ENCODE measurements at regions not wholly inside any gene's neighbourhood (a gene's known extent, or its start where the extent isn't known, plus 50 kb on each side); places are given as distances from the start of the nearest gene placed in this dataset.
"Not testable (repeated sequence)": the region's sequence is repeated elsewhere in the genome, so short reads cannot be mapped to it uniquely, and the experiment has no call there.

GRCh38 chr3:82378392-82378791 is 616.9 kb upstream of the GBE1 start:
- Histone ChIP-seq H3K4me1 (no peaks in the 10 kb centered on the region), H3K27me3 (no peaks in the 10 kb centered on the region), H3K27ac (no peak overlapping the region), H3K36me3 (no peaks in the 10 kb centered on the region), H3K4me3 (no peak overlapping the region), H3K9me3 (peaks cover 0 to 8% (median 4%) of the 10 kb centered on the region in 4 donors)
- TF ChIP-seq CTCF (IDR thresholded peaks at IDR 0.05) (no peak), POLR2A (IDR thresholded peaks at IDR 0.05) (no peak), EP300 (IDR thresholded peaks at IDR 0.05) (no peak), POLR2AphosphoS5 (IDR thresholded peaks at IDR 0.05) (no peak)
- WGBS, 2 donors = 74 to 87% methylated on average over 2 of the region's 2 CpGs
- ATAC-seq (ENCODE audit: low FRiP score in 2 of 2) (no peak), DNase-seq (no peak)

- DNase-seq = no peak
- WGBS, 2 donors = 78 to 81% methylated on average over 3 of the region's 3 CpGs
- Histone ChIP-seq H3K27ac (no peak overlapping the region), H3K4me3 (no peak overlapping the region), H3K9me3 (peaks cover 0 to 8% (median 4%) of the 10 kb centered on the region in 4 donors), H3K27me3 (no peaks in the 10 kb centered on the region), H3K36me3 (no peaks in the 10 kb centered on the region), H3K4me1 (no peaks in the 10 kb centered on the region)
- no peak for ATAC-seq (ENCODE audit: low FRiP score in 2 of 2)
- TF ChIP-seq POLR2AphosphoS5 (IDR thresholded peaks at IDR 0.05) (no peak), CTCF (IDR thresholded peaks at IDR 0.05) (no peak), EP300 (IDR thresholded peaks at IDR 0.05) (no peak), POLR2A (IDR thresholded peaks at IDR 0.05) (no peak)
These were observed 615.4 kb upstream of the GBE1 start for GRCh38 chr3:82376883-82377282.

- not testable (repeated sequence) for H3K9me3 ChIP-seq; H3K27ac ChIP-seq; H3K4me3 ChIP-seq; H3K4me1 ChIP-seq; DNase-seq; ATAC-seq (ENCODE audit: low FRiP score in 2 of 2); H3K27me3 ChIP-seq; H3K36me3 ChIP-seq
- WGBS, 2 donors = 76 to 78% methylated on average over 4 of the region's 4 CpGs
These were observed 612.4 kb upstream of the GBE1 start for GRCh38 chr3:82373833-82374232.

- no peak overlapping the region for H3K4me3 ChIP-seq
- H3K27me3 ChIP-seq = no peaks in the 10 kb centered on the region
- DNase-seq = no peak
- no peak for TF ChIP-seq POLR2AphosphoS5 (IDR thresholded peaks at IDR 0.05)
- no peak for ATAC-seq (ENCODE audit: low FRiP score in 2 of 2)
- WGBS, 2 donors = 83 to 92% methylated on average over 4 of the region's 4 CpGs
- H3K36me3 ChIP-seq = no peaks in the 10 kb centered on the region
- H3K27ac ChIP-seq = no peak overlapping the region
- no peaks in the 10 kb centered on the region for H3K4me1 ChIP-seq
- no peaks in the 10 kb centered on the region for H3K9me3 ChIP-seq
These were observed 603.4 kb upstream of the GBE1 start for GRCh38 chr3:82364827-82365226.

- Histone ChIP-seq H3K27ac (no peak overlapping the region), H3K4me3 (no peak overlapping the region), H3K4me1 (no peaks in the 10 kb centered on the region), H3K36me3 (no peaks in the 10 kb centered on the region), H3K27me3 (no peaks in the 10 kb centered on the region), H3K9me3 (no peaks in the 10 kb centered on the region)
- ATAC-seq (ENCODE audit: low FRiP score in 2 of 2) (no peak), DNase-seq (no peak)
- WGBS, 2 donors = 47 to 66% methylated on average over 1 of the region's 1 CpG
- TF ChIP-seq POLR2A (IDR thresholded peaks at IDR 0.05) (no peak), EP300 (IDR thresholded peaks at IDR 0.05) (no peak), POLR2AphosphoS5 (IDR thresholded peaks at IDR 0.05) (no peak), CTCF (IDR thresholded peaks at IDR 0.05) (no peak)
These were observed 601.7 kb upstream of the GBE1 start for GRCh38 chr3:82363131-82363530.

GRCh38 chr3:82355228-82355627 is 593.8 kb upstream of the GBE1 start:
- TF ChIP-seq POLR2AphosphoS5 (IDR thresholded peaks at IDR 0.05) (no peak), CTCF (IDR thresholded peaks at IDR 0.05) (no peak), POLR2A (IDR thresholded peaks at IDR 0.05) (no peak), EP300 (IDR thresholded peaks at IDR 0.05) (no peak)

More at GRCh38 chr3:82355228-82355627, 593.8 kb upstream of the GBE1 start:
- no peak for ATAC-seq (ENCODE audit: low FRiP score in 2 of 2)
- DNase-seq = no peak
- H3K27me3 ChIP-seq = no peaks in the 10 kb centered on the region
- WGBS, 2 donors = 80 to 83% methylated on average over 2 of the region's 2 CpGs
- H3K36me3 ChIP-seq = no peaks in the 10 kb centered on the region
- peaks cover 0 to 14% (median 0%) of the 10 kb centered on the region in 4 donors for H3K4me1 ChIP-seq
- no peak overlapping the region for H3K27ac ChIP-seq
- no peak overlapping the region for H3K4me3 ChIP-seq
- H3K9me3 ChIP-seq = no peaks in the 10 kb centered on the region

Data from upper lobe of left lung (tissue), 6 donors.